NCI-H1930 (cell line): ENCODE measurements at regions not wholly inside any gene's neighbourhood (a gene's known extent, or its start where the extent isn't known, plus 50 kb on each side); places are given as distances from the start of the nearest gene placed in this dataset.
"Not testable (repeated sequence)": the region's sequence is repeated elsewhere in the genome, so short reads cannot be mapped to it uniquely, and the experiment has no call there.

Experiments used
- DNase-seq, 2 experiments: peaks; one replicate each; lab custom pipeline; 2025; lab: John Stamatoyannopoulos, UW

DNA sequence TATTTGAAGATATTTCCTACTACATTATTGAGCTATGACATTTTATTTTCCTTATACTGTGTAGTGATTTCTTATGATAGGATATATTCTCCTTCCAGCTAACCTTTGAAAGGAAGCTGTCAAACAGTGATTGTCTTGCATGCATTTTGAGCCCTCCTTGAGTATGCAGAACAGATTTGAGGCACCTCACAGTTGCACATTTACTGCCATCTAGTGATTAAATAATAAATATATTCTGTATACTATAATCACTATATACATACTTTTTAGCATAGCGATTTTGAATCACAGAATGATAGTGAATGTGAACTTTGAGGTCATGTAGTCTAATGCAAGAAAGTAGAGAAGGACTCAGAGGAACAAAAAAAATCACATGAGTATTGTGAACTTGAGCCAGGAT is 268.4 kb upstream of the CDH19 start:
- DNase-seq = no peak

DNA sequence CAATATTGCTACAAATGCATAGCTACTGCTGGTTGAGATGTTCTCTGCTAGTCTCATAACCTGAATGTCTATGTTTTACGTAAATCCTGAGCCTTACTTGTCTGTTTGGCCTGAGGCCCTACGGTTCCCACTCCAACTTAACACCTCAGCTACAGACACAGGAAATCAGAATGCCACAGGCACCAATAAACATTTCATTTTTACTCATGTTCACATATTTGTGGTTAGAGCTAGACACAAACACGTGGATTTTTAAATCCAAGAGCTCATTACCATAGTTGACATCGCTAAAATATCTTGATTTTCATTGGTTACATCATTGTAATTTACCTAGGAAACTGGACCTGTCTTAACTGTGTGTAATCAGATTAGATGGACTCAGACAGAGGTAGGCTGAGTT is 263.8 kb upstream of the CDH19 start:
- no peak for DNase-seq

DNA sequence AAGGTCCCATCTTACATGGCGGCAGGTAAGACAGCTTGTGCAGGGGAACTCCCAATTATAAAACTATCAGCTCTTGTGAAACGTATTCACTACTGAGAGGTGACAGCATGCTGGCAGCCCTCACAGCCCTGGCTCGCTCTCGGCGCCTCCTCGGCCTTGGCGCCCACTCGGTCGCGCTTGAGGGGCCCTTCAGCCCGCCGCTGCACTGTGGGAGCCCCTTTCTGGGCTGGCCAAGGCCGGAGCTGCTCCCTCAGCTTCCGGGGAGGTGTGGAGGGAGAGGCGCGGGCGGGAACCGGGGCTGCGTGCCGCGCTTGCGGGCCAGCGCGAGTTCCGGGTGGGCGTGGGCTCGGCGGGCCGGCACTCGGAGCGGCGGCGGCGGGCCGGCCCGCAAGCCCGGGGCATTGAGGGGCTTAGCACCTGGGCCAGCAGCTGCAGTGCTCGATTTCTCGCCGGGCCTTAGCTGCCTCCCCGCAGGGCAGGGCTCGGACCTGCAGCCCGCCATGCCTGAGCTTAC is 262.6 kb upstream of the CDH19 start:
- DNase-seq = not testable (repeated sequence)

DNA sequence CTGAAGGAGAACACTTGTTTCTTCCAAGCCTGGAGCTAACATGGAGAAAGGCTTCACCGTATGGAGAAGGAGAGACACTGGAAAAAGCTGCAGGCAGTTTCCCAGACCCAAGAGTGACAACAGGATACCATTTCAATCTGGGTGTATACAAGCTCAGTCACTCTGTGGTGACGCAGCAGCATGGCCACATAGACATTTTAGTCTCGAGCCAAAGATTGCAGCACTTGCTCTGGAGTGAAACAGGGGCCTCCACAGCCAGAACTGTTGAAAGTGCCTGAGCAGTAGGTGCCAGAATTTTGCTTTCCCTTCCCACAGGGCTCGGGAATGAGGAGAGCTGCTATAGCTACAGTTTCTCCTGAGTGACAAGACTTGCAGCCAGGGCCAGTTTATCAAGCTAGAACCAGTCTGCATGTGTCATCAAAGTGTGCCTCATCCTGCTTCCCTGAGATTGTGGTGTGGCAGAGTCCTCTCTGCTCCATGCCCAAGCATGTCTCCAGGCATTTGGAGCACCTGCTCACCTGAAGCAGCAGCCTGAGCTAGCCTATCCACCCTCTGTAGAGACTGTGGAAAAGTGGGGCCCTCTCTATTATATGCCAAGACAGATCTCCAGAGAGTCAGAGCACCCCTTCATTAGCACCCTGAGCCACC is 234.6 kb upstream of the CDH19 start:
- no peak for DNase-seq

DNA sequence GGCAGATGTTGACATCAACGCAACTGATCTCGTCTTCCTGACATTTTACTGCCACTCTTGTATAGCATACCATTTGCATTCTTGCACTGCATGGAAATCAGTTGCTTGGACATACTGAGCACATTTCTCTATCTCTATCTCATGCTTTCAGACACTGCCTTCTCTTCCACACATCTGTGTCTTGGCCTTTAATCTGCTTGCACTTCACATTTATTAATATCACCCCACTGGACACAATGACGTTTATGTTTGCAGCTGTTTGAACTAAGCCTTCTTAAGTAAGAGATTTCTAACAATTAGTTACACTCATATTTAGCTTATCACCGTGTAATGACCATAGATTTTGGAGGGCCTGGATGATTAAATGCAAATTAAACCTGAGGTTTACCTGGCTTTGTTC is 229.8 kb upstream of the CDH19 start:
- no peak for DNase-seq

DNA sequence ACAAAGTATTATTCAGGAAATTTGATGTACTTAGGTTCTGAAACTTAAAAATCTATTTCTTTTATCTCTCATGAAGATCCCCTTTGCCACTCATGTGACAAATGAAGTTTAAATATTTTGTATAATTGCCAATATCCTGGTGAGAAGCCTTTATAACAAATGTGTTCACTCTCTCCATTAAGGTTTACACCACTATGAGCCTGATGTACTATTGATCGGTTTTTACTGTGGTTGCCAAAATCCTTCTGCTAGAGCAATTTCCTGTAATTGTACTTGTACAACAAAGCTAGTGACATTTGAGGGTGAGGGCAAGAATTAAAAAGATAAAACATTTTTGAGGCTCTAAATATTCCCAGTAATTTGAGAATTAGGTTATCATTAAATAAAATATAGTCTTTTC is 222.3 kb upstream of the CDH19 start:
- DNase-seq = no peak

DNA sequence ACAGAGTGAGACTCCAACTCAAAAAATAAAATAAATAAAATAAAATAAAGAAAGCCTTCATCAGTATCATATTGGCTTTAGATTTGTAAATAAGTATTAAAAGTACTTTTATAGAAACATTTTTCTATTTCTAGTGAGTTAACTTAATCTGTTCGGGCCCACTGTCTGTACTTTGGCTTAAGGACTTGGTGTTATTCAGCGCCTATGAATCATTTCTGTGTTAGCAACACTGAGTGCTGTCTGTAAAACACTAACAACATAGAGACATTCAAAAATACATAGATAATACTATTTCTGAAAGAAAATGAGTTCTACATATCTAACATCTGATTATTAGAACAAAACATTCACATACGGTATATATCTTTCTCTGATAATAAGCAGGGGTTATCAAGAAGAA is 221.5 kb upstream of the CDH19 start:
- DNase-seq = no peak

DNA sequence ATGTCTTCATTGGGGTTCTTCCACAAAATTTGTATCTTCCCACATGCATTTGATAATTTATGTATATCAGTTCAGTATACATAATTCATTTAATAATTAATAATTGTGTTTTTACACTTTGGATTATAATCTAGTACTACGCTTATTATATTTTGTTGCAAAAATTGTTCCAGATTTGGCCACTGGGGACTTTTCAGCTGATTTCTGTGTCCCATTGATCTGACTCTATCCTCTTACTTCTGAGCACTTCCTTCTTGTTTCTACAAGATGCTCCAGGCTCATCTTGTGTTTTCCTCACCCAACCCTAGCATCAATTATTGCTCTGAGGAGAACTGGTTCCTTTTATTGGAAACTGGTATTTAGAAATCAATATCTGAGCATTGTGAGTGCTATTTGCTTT is 215.3 kb upstream of the CDH19 start:
- DNase-seq = no peak

DNA sequence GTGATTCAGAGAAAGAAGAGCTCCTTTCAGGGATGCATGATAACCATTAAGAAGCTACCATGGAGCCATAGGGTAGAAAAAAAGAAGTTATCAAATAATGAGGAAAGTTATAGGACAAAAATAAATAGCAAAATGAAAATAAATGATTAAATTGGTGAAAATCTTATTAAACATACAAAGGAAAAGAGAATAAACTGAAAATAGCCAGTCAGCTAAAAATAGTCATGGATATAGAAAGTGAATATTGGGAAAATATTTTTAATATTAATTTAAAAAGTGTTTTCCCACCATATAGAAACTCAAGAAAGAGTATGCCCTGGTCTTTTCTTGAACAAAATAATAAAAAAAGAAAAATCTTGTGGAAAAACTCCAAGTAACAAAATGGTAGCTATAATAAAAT is 209.2 kb upstream of the CDH19 start:
- no peak for DNase-seq

DNA sequence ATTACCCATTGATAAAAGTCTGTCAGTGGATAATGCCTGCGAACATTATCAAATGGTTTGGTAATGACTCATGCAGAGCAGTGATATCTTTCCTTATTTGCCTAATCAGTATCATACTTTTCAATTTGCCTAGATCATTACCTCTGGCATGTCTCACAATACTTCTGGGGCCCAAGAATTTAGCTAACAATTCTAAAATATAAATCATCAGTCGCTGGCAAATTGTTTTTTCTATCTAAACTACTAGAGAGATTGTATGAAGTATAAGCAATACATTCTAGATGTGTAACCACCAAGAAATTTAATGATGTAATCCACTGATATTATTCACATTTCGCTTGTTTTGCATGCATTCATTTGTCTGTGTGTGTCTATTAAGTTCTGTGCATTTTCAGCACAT is 191.2 kb upstream of the CDH19 start:
- no peak for DNase-seq

DNA sequence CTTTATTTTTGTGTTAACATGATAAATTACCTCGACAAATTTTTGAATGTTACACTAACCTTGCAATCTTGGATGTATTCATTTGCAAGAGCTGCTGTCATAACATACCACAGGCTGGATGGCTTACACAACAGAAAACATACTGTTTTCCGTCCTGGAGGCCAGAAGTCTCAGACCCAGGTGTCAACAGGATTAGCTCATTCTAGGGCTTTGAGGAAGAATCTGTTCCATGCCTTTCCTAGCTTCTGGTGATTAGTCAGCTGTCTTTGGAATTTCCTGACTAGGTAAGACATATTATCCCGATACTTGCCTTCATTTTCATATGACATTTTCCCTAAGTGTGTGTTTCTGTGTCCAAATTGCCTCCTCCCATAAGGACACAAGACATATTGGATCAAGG is 188.6 kb upstream of the CDH19 start:
- no peak for DNase-seq

DNA sequence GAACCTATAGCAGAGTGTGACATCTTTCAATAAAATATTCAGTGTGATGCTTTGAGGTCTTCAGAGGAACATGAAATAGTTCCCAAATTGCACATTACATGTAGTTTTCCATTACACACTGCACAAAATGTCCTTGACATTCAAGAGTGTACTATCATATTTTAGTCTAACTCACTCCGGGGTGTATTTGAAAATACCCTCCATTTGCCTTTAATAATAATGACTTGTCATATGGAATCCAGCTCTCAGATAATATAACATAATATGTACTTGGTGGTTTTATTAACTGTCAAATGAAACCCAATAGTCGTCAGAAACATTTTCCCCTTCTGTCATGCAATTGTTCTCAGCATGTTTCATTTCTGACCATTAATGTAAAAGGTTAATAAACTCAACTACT is 176.7 kb upstream of the CDH19 start:
- DNase-seq = no peak

DNA sequence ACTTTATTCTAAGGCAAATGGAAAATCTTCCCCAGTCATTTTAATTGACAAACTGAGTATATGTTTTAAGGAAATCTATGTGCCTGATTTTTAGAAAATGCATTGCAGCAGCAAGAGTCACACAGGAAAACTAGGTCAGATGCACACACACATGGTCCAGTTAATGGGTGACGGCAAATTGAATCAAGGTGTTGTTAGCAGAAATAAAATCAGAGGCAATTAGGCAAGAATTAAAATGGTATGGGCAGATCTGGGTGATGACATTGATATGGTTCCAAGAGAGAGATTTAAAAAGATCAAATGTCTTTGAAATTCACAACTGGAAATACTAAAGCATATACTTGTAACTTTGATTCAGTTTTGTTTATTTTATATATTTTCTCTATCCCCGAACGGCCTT is 174.2 kb upstream of the CDH19 start:
- no peak for DNase-seq

DNA sequence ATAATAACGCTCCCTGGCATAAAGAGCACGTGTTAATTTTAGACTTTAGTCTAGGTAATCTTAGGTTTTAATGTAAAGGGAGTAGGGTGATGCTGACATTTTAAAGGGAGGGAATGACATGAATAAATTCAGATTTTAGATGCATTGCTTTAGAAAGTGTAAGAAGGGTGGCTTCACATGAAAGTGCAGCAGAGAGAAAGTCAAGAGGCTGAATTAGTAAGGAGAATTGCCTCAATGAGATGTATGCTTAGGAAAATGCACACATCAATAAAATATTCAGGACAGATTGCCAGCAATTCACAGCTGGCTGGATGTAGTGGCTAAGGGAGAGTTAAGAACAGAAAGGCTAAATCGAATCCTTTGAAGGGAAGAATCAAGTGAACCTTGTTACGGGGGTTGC is 165.5 kb upstream of the CDH19 start:
- no peak for DNase-seq

DNA sequence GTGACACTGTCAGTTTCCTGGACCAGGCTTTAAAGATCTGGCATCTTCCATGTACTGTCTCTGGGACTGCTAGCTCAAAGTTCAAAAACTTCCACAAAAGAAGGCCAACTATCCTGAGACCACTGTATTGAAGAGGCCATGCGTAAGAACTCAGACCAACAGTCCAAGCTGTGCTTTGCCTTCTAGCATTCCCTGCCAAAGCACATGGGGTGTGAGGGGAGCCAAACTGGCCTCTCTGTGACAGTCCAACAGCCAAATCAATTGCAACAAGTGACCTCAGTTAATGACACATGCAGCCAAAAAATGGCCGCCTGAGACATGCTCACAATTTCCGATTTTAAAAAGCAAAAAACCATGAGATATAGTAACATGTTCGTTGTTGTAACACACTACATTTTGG is 160.3 kb upstream of the CDH19 start:
- no peak for DNase-seq

DNA sequence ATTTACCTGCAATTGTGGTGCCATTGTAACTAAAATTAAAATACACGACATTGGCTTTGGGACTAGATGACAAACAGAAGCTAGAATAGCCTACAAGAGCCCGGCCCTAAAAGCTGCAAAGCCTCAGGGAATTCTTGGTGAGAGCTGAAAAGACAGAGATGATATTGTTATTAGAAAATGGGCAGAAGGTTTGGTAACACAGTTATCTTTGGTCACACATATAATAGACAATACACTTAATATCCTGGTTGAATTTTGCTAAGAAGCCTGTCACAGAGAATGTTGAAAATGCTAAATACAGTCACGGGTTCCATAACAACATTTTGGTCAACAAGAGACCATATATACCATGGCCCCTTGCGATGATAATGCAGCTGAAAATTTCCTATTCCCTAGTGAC is 157.3 kb upstream of the CDH19 start:
- DNase-seq = no peak

DNA sequence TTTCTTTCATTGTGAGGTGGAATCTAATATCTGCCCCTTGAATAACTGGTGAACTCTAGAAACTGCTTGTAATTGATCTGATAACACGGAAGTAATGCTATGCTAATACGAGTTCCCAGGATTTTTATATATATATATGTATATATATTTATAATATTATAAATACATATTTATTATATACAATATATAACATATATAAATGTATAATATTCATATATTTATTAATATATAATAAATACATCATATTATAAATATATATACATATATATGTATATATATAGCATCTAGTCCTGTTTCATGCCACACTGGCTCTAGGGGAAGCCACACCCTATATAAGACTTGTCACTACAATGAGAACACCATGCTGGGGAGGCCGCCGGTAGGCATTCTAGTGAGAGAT is 156.7 kb upstream of the CDH19 start:
- DNase-seq = no peak

DNA sequence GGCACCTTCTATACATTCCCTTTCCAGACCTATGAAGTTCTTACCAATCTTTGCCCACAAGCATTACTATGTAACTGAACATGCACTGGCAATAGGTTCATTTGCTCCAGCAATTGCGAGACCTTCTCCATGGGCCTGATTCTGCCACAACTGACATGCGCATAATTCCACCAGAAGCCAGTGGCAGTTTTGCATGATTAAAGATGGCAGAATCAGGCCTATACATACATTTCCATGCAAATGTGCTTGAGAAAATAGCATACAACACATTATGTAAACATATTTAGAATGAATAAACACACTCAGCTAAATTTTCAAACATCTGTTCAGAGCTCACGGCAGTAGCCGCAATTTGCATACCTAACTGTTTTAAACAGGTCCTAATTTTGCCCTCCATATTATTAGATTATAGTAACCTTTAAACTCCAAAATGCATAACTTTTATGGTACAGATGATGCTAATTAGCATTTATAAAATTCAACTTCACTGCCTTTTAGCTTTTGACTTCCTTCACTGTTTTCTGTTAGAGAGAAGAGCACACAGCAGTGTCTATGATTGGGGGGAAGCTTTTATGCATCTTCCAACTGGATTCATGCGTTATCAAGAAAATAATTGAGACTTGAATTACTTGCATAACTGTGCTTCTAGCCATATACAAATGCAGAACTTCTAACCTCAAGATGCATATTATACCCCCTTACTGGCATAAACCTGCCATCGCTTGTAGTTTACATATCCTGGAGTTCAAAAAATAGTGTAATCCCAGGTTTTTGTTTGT is 155.3 kb upstream of the CDH19 start:
- no peak for DNase-seq

DNA sequence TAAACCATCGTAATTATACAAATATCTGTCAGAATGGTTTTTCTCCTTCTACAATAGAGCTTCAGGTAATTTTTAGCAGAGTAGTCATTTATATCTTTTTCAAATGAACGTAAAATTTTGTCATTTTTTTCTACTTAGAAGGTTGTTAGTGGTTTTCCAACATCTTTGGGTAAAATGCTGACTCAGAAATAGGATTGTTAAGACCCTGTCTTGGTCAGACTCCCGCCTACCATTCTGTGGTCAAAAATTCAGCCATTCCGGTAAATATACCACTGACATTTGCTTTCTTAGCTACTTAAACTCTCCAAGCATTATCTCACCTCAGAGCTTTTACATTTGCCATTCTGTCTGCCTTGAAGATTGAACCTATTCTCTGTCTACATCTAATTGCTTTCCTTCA is 154.1 kb upstream of the CDH19 start:
- no peak for DNase-seq

DNA sequence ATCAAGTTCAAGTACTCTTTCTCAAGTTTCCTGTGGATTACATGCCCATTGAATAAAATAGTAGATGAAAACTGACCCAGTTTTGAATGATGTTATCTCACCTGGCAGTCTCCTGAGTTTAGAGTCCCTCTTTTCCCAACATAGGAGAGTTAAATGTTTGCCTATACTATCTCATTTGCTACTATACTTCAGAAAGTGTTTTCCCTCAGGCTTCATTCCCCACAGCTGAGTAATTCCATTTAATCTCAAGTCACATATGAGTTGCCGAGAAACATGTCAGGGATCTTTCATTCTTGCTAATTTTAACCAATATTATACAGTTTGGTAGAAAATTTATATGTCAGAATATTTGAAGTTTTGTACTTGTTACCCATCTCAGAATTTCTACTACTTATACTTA is 150.4 kb upstream of the CDH19 start:
- DNase-seq = no peak

DNA sequence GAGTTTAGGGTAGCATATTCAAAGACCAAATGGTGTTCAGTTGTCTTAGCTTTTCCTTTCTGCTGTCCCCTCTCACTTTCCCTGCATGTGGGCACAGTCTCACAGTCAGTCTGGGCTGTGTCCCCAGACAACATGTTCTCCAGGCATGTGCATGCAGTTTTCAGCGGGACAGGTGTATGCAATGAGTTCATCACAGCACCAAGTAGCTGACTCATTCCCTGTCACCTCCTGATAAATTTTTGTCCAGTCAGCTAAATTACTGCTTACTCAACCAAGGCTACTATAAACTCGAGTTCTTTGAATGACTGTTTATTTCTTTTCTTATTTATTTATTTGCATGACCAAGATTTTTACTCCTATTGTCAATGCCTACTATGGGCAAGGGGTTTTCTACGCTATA is 148.8 kb upstream of the CDH19 start:
- DNase-seq = no peak

DNA sequence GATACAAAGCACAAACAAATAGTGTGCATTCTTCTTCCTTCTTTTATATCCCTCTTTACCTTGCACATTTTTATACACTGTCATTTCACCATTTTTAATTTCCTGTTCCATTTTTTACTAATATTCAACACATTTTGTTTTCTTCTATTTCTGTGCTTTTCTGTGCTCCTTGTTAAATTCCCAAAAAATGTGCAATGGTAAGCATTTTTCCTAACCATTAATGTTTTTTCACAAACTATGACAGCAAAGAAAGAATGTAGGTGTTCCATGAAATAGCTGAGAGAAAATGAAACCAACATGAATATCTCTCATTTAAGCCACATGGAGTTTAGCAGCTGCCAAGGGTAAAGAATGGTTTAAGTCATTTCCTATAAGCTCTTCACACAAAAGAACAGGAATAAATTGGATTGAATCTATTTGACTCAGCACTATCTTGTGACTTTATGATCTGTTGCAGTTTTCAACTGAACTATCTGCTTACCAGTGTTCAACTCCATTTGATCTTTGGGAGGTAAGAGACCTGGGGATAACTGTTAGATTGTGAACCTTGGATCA is 145.7 kb upstream of the CDH19 start:
- DNase-seq = no peak

DNA sequence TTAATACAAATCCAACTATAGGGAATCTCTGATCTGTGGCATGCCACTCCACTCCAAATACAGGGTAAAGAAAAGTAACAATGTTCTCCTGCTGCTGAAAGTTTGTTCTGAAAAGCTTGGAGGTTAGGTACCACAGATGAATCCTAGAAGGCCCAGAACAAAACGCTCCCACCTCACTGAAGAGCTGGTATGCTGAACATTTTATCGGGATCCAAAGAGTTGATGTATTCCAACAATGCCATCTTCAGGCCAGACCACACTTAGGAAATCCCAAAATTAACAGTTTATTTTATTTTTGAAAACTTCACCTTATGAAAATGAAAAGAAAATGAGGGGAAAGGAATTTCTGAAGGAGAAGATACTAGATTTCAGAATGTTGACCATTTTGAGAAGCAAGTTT is 145.1 kb upstream of the CDH19 start:
- DNase-seq = no peak

DNA sequence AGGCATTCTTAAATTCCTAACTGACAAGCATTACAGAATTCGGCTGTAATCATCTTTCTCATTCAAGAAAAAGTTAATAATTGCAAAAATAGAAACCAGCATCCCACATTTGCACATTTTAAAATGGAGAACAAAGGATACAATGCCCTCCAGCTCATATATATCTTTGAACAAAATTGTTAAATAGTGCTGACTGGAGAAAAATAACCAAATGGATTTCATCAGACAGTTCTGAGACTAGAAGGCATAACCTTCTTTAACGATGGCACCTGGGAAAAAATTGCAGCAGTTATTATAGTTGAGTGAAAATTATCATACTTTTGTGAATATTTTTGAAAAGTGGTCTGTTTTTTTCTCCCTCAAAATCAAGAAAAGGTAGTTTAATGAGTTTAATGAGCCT is 138.9 kb upstream of the CDH19 start:
- DNase-seq = no peak
